ENCODE measurements at regions not wholly inside any gene's neighbourhood (a gene's known extent, or its start where the extent isn't known, plus 50 kb on each side); places are given as distances from the start of the nearest gene placed in this dataset.

GRCh38 chr13:103431856-103432255 lies 365.6 kb upstream of the SLC10A2 start:
- TF ChIP-seq CTCF (IDR thresholded peaks at IDR 0.05), result no peak

- TF ChIP-seq CTCF (IDR thresholded peaks at IDR 0.05), result no peak
These were observed 364.2 kb upstream of the SLC10A2 start for GRCh38 chr13:103430368-103430767.

GRCh38 chr13:103410002-103410401 lies 343.8 kb upstream of the SLC10A2 start:
- TF ChIP-seq CTCF (IDR thresholded peaks at IDR 0.05), result no peak

- TF ChIP-seq CTCF (IDR thresholded peaks at IDR 0.05), result no peak
These were observed 340.8 kb upstream of the SLC10A2 start for GRCh38 chr13:103406967-103407366.

- TF ChIP-seq CTCF (IDR thresholded peaks at IDR 0.05), result no peak
These were observed 339.1 kb upstream of the SLC10A2 start for GRCh38 chr13:103405297-103405696.

- no peak for TF ChIP-seq CTCF (IDR thresholded peaks at IDR 0.05)
These were observed 337.6 kb upstream of the SLC10A2 start for GRCh38 chr13:103403814-103404213.

- no peak for TF ChIP-seq CTCF (IDR thresholded peaks at IDR 0.05)
These were observed 337.0 kb upstream of the SLC10A2 start for GRCh38 chr13:103403148-103403740.

GRCh38 chr13:103395139-103395538 lies 328.9 kb upstream of the SLC10A2 start:
- no peak for TF ChIP-seq CTCF (IDR thresholded peaks at IDR 0.05)
